Trophoblast cell (in vitro differentiated cells and primary cell): ENCODE measurements at regions not wholly inside any gene's neighbourhood (a gene's known extent, or its start where the extent isn't known, plus 50 kb on each side); places are given as distances from the start of the nearest gene placed in this dataset.

Source experiments
- DNase-seq, 2 donors: peaks; one replicate each; pipeline ENCODE4 v3.0.0-alpha.2; 2016
- H2AFZ ChIP-seq: 2 replicates; pipeline ENCODE4 v1.6.1; 2013; ENCODE audit warnings: low read length, moderate library complexity, mild to moderate bottlenecking; ENCODE audit not compliant: insufficient read depth, poor library complexity
- H2AK5ac ChIP-seq: 2 replicates; pipeline ENCODE4 v1.6.1; 2013; ENCODE audit warnings: mild to moderate bottlenecking, low read length
- H2BK120ac ChIP-seq: 2 replicates; pipeline ENCODE4 v1.6.1; 2013; ENCODE audit warnings: low read length, mild to moderate bottlenecking, moderate library complexity; ENCODE audit not compliant: insufficient read depth, poor library complexity
- H2BK12ac ChIP-seq: 2 replicates; pipeline ENCODE4 v1.6.1; 2013; ENCODE audit warnings: mild to moderate bottlenecking, low read length, moderate library complexity
- H2BK5ac ChIP-seq: 2 replicates; pipeline ENCODE4 v1.6.1; 2013; ENCODE audit warnings: low read length, low read depth, moderate library complexity, mild to moderate bottlenecking; ENCODE audit not compliant: poor library complexity
- H3K14ac ChIP-seq: 2 replicates; pipeline ENCODE4 v1.6.1; 2013; ENCODE audit warnings: mild to moderate bottlenecking, low read length
- H3K18ac ChIP-seq: 2 replicates; pipeline ENCODE4 v1.6.1; 2013; ENCODE audit warnings: mild to moderate bottlenecking, low read length
- H3K23ac ChIP-seq: 2 replicates; pipeline ENCODE4 v1.6.1; 2013; ENCODE audit warnings: low read length
- H3K27ac ChIP-seq: 2 replicates; pipeline ENCODE4 v1.5.1; 2013; ENCODE audit warnings: low read depth, mild to moderate bottlenecking, inconsistent platforms, low read length, moderate library complexity
- H3K27me3 ChIP-seq: 2 replicates; pipeline ENCODE4 v1.6.1; 2013; ENCODE audit warnings: inconsistent platforms, mild to moderate bottlenecking, low read length, moderate library complexity; ENCODE audit not compliant: insufficient read depth
- H3K36me3 ChIP-seq, 2 experiments: 1 replicate in 1 of 2; 2 replicates in 1 of 2; pipeline ENCODE4 v1.6.1; 2013; ENCODE audit warnings: low read length in 2 of 2, mild to moderate bottlenecking in 2 of 2, moderate library complexity in 1 of 2; ENCODE audit not compliant: insufficient read depth in 2 of 2, control insufficient read depth in 1 of 2
- H3K4ac ChIP-seq: 2 replicates; pipeline ENCODE4 v1.6.1; 2013; ENCODE audit warnings: low read depth, mild to moderate bottlenecking, low read length, moderate library complexity
- H3K4me1 ChIP-seq, 2 experiments: 1 replicate in 1 of 2; 2 replicates in 1 of 2; pipeline ENCODE4 v1.6.1; 2013; ENCODE audit warnings: low read length in 2 of 2, mild to moderate bottlenecking in 2 of 2, moderate library complexity in 1 of 2; ENCODE audit not compliant: insufficient read depth in 2 of 2, control insufficient read depth in 1 of 2
- H3K4me2 ChIP-seq: 2 replicates; pipeline ENCODE4 v1.6.1; 2013; ENCODE audit warnings: inconsistent platforms, mild to moderate bottlenecking, low read length, moderate library complexity
- H3K4me3 ChIP-seq: 2 replicates; pipeline ENCODE4 v1.5.1; 2013; ENCODE audit warnings: mild to moderate bottlenecking, low read depth, low read length, inconsistent platforms
- H3K79me1 ChIP-seq: one replicate; pipeline ENCODE4 v1.6.1; 2013; ENCODE audit warnings: low read length
- H3K79me2 ChIP-seq: 2 replicates; pipeline ENCODE4 v1.6.1; 2013; ENCODE audit warnings: low read length, mild to moderate bottlenecking; ENCODE audit not compliant: control insufficient read depth, insufficient read depth, poor library complexity
- H3K9ac ChIP-seq: 2 replicates; pipeline ENCODE4 v1.6.1; 2013; ENCODE audit warnings: mild to moderate bottlenecking, low read length
- H3K9me3 ChIP-seq: 2 replicates; pipeline ENCODE4 v1.6.1; 2013; ENCODE audit warnings: low read depth, mild to moderate bottlenecking, control low read depth, inconsistent platforms, low read length; ENCODE audit not compliant: insufficient read depth
- H4K12ac ChIP-seq: 2 replicates; pipeline ENCODE4 v1.6.1; 2013; ENCODE audit warnings: low read depth, mild to moderate bottlenecking, low read length, moderate library complexity
- H4K8ac ChIP-seq: 2 replicates; pipeline ENCODE4 v1.6.1; 2013; ENCODE audit warnings: low read depth, mild to moderate bottlenecking, low read length, moderate library complexity
- H4K91ac ChIP-seq: one replicate; pipeline ENCODE4 v1.6.1; 2013; ENCODE audit warnings: low read depth, mild to moderate bottlenecking, low read length, moderate library complexity
- WGBS: extraction: QIAGEN DNeasy Blood & Tissue Kit; methylation state at CpG from one replicate; pipeline ENCODE4 v1.1.7; 2013; ENCODE audit warnings: missing lambda C conversion rate; ENCODE audit not compliant: insufficient read length, insufficient coverage; ENCODE audit errors: extremely low coverage; 5-methylcytosine and 5-hydroxymethylcytosine counted together

DNA sequence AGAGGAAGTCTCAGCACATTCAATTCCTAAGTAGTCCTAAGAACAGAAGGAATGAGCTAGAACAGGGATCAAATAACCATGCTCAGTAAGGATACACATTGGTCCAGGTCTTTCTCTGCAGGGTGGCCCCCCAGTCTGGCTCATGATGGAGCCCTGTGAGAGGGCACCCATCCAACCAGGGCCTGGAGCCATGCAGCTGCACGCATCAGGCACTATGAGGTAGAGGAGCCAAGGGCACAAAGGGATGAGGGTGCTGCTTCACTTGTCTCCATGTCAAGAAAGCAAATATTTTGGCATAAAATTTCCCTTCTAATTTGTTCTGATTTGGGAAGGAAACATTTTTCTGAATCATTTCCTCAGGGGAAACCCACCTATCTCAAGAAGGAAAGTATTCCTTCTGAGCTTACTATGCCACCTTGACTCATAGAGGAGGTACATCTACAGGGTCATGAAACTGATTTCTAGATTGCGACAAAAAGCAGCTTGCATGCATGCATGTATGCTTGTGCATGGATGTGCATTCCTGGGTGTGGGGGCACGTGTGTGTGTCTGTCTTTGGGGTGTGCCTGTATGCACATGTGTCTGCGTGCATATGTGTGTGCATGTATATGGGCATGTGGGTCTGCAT lies 600.3 kb downstream of the MID1IP1 start:
- H2AFZ ChIP-seq: no peak overlapping the region
- WGBS: no CpG with 5 or more reads among the region's 4 CpGs
- no peaks in the 10 kb centered on the region for H3K4me1 ChIP-seq
- H3K79me1 ChIP-seq: no peaks in the 10 kb centered on the region
- no peak overlapping the region for H3K4me2 ChIP-seq
- no peak overlapping the region for H4K8ac ChIP-seq
- no peaks in the 10 kb centered on the region for H3K9me3 ChIP-seq
- H3K18ac ChIP-seq: no peak overlapping the region
- H3K9ac ChIP-seq: no peak overlapping the region
- no peak overlapping the region for H2BK120ac ChIP-seq
- H2BK12ac ChIP-seq: no peak overlapping the region
- no peak overlapping the region for H2AK5ac ChIP-seq
- H3K36me3 ChIP-seq: no peaks in the 10 kb centered on the region
- no peak overlapping the region for H4K12ac ChIP-seq
- no peak for DNase-seq
- no peaks in the 10 kb centered on the region for H3K79me2 ChIP-seq
- H3K4ac ChIP-seq: no peak overlapping the region
- no peak overlapping the region for H3K4me3 ChIP-seq
- no peak overlapping the region for H3K27ac ChIP-seq
- no peak overlapping the region for H3K23ac ChIP-seq
- H2BK5ac ChIP-seq: no peak overlapping the region
- H3K27me3 ChIP-seq: no peaks in the 10 kb centered on the region
- H3K14ac ChIP-seq: no peak overlapping the region
- H4K91ac ChIP-seq: no peak overlapping the region

DNA sequence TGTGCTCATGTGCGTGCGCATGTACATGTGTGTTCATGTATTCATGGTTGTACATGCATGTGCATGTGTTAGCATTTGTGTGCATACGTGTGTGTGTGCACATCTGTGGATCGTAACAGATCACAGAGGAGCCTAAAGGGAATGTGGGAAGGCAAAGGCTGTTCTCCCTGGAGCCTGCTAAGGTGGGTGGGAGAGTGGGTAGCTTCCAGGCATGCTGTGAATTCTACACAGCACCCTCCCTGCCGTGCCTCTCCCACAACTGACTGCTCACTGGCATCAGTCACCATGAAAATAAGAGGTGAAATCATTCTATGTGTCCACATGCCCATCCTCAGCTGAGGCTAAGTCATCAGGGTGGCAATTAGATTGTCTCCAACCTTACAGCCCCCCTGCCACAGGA lies 600.9 kb downstream of the MID1IP1 start:
- Histone ChIP-seq H4K91ac (no peak overlapping the region), H3K18ac (no peak overlapping the region), H4K8ac (no peak overlapping the region), H3K9ac (no peak overlapping the region), H3K4me1 (no peaks in the 10 kb centered on the region), H3K36me3 (no peaks in the 10 kb centered on the region), H4K12ac (no peak overlapping the region), H3K4me2 (no peak overlapping the region), H3K23ac (no peak overlapping the region), H3K4me3 (no peak overlapping the region), H2AK5ac (no peak overlapping the region), H2BK5ac (no peak overlapping the region), H2BK120ac (no peak overlapping the region), H3K27ac (no peak overlapping the region), H3K9me3 (no peaks in the 10 kb centered on the region), H2AFZ (no peak overlapping the region), H3K79me1 (no peaks in the 10 kb centered on the region), H3K14ac (no peak overlapping the region), H3K27me3 (no peaks in the 10 kb centered on the region), H3K4ac (no peak overlapping the region), H3K79me2 (no peaks in the 10 kb centered on the region), H2BK12ac (no peak overlapping the region)
- no CpG with 5 or more reads among the region's 5 CpGs for WGBS
- no peak for DNase-seq

DNA sequence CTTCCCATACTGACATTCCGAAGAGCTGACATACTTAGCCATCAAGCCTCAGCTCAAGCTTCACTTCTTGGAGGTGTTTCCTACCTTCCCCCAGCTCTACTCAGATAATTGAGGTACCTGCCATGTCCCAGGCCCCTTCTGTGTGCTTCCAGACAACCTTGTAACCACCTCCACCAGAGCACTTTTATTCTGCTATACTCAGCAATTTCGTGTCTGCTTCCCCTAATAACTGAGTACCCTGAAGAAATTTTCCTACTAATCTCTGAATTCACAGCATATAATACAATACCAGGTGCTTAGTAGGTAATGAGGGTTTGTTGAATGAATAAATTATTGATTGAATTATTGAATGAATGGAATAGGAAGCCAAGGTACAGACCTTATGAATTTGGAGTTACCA lies 605.5 kb downstream of the MID1IP1 start:
- Histone ChIP-seq H4K8ac (no peak overlapping the region), H2BK5ac (no peak overlapping the region), H2BK120ac (no peak overlapping the region), H3K4me3 (no peak overlapping the region), H3K9me3 (no peaks in the 10 kb centered on the region), H3K18ac (no peak overlapping the region), H4K91ac (no peak overlapping the region), H2BK12ac (no peak overlapping the region), H3K79me2 (no peaks in the 10 kb centered on the region), H2AFZ (no peak overlapping the region), H3K36me3 (no peaks in the 10 kb centered on the region), H4K12ac (no peak overlapping the region), H3K79me1 (no peaks in the 10 kb centered on the region), H2AK5ac (no peak overlapping the region), H3K23ac (no peak overlapping the region), H3K27ac (no peak overlapping the region), H3K14ac (no peak overlapping the region), H3K4ac (no peak overlapping the region), H3K9ac (no peak overlapping the region), H3K4me1 (no peaks in the 10 kb centered on the region), H3K27me3 (no peaks in the 10 kb centered on the region), H3K4me2 (no peak overlapping the region)
- no peak for DNase-seq
- WGBS: no CpG with 5 or more reads among the region's 2 CpGs

DNA sequence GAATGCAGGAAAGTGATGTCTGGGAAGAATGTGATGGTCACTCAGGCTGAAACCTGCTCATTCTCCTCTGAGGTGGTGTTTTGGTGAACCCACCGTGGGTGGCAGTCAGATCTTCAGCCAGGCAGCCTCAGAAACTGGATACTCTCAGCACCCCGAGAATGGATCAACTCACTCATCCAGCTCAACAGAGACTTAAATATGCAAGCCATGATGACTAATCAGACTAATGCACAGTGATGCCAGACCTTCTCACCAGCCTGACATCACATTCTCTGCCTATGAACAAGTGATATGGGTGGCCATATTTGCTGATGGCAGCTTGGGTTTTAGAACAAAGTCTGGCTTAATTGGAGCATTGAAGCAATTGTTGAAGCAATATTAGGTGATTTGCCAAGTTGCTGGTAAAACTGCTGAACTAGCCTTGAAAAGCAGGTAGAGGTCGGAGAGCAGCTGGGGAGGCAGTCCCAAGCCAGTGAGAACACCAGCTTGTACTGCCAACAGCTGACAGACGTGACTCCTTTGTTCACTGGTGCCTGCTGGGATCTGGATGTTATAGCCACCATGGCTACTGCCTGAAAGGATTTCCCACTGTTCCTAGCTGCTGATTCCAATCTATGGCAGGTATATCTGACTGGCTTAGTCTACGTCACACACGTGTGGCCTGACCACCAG lies 608.1 kb downstream of the MID1IP1 start:
- no CpG with 5 or more reads among the region's 6 CpGs for WGBS

More for the DNA sequence above, 608.1 kb downstream of the MID1IP1 start:
- H3K9me3 ChIP-seq: no peaks in the 10 kb centered on the region
- no peaks in the 10 kb centered on the region for H3K27me3 ChIP-seq
- H2AK5ac ChIP-seq: no peak overlapping the region
- H3K9ac ChIP-seq: no peak overlapping the region
- no peak overlapping the region for H3K27ac ChIP-seq
- DNase-seq: no peak
- no peak overlapping the region for H4K12ac ChIP-seq
- no peak overlapping the region for H2BK5ac ChIP-seq
- no peaks in the 10 kb centered on the region for H3K36me3 ChIP-seq
- no peak overlapping the region for H2BK120ac ChIP-seq
- no peak overlapping the region for H3K18ac ChIP-seq
- H4K91ac ChIP-seq: no peak overlapping the region
- no peak overlapping the region for H3K23ac ChIP-seq
- H3K4ac ChIP-seq: no peak overlapping the region
- H2BK12ac ChIP-seq: no peak overlapping the region
- no peak overlapping the region for H2AFZ ChIP-seq
- H3K79me2 ChIP-seq: no peaks in the 10 kb centered on the region
- no peaks in the 10 kb centered on the region for H3K4me1 ChIP-seq
- H3K4me3 ChIP-seq: no peak overlapping the region
- H3K4me2 ChIP-seq: no peak overlapping the region
- no peak overlapping the region for H3K14ac ChIP-seq
- H4K8ac ChIP-seq: no peak overlapping the region
- H3K79me1 ChIP-seq: no peaks in the 10 kb centered on the region
